ENCODE measurements at regions not wholly inside any gene's neighbourhood (a gene's known extent, or its start where the extent isn't known, plus 50 kb on each side); places are given as distances from the start of the nearest gene placed in this dataset.

DNA sequence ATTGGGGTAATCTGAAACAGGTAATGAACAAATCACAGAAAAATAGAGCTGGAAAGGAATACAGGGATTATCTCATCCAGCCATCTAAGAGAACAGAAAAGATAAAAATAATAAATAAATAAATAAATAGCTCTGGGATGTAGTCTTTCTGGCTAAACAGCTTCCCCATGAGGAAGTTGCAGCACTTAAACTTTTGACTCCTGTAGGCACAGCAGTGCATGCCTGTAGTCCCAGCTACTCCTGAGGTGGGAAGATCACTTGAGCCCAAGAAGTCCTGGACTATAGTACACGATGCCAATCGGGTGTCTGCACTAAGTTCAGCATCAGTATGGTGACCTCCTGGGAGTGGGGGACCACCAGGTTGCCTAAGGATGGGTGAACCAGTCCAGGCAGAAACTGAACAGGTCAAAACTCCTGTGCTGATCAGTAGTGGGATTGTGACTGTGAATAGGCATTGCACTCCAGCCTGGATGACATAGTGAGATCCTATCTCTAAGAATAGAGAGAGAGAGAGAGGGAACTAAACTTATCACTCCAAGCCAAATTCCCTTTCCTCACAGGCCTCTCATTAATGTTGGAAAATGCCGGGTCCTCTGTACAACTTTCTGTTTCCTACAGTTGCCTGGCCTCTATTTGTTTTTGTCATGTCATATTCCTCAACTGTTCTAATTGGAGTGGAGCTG, 61.7 kb upstream of the CDK13 start:
- no peak for DNase-seq (ENCODE audit: low read depth)

DNA sequence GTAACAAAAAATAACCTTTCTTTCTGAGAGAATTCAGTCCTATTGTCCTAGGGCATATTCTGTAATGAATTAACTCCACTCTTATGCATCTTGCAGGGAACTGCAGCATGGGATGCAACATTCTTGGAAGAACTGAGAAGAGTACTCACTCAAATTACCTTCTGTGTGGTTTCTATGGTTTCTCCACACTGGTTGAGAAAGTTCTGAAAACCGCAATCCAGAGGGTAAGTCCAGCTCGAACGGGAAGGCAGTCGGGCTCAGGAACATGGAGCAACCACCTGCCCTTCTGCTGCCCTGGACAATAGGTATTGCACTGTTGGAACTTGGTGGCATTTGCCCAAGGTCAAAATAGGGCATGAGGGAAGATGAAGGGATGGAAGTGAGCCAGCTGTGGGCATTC, 59.6 kb upstream of the CDK13 start:
- DNase-seq (ENCODE audit: low read depth) = no peak

DNA sequence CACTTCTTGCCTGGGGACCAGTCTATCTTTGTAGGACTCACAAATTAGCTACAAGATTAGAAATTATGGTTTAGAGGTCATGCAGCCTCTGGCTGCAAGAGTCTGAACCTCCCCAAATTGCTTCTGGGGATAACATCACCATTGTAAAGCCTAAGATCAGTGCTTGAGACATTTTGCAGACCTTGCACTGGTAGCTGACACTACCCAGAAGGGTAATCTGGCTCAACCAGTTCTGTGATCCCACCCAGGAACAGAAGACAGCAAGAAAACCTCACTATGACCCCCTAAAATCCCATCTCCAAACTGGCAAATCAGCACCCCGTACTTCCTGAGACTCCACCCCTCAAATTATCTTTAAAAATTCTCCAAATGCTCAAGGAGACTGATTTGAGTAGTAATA, 58.2 kb upstream of the CDK13 start:
- DNase-seq (ENCODE audit: low read depth) = no peak

DNA sequence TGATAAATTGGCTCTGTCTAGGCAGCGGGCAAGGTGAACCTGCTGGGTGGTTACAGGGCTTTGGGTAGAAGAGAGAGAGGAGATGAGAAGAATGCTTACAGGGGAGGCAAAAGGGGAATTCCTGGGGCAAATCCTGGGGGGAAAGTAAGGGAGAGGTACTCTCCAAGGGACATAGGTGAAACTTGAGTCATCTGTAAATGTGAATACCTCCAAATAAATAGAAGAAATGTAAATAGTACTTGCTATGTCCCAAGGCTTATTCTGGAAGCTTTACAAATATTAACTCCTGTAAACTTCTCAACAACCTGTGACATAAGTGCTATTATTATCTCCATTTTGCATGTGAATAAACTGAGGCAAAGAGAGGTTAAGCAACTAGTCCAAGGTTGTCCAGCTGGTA, 57.7 kb upstream of the CDK13 start:
- DNase-seq (ENCODE audit: low read depth) = no peak

DNA sequence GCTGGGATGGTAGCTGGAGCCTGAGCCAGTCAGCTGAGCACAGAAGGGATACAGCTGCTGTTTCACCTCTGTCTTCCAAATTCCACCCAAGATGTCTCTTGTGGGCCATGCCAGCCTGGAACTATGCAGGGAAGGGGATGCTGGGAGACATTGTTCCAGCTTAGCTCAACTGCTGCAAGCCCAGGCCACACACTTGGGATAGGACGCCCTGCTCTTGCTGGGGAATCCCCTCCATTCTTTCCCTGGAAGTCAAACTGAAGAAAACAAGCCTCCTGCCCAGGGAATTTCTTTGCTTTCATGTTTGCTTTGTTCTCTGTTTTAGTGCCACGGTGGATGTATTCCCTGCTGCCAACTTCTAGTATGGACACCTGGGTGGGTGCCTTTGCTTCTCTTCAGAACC, 55.2 kb upstream of the CDK13 start:
- DNase-seq (ENCODE audit: low read depth) = no peak

DNA sequence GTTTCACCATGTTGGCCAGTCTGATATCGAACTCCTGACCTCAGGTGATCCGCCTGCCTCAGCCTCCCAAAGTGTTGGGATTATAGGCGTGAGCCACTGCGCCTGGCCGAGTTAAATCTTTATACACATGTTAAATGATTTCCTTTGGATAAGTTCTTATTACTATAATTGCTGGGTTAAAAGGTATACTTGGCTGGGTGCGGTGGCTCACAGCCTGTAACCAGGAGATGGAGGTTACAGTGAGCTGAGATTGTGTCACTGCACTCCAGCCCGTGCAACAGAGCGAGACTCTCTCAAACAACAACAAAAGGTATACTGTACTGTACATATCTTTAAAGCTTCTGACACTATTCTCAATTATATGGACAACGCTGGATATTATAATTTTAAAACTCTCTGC, 53.2 kb upstream of the CDK13 start:
- no peak for DNase-seq (ENCODE audit: low read depth)

DNA sequence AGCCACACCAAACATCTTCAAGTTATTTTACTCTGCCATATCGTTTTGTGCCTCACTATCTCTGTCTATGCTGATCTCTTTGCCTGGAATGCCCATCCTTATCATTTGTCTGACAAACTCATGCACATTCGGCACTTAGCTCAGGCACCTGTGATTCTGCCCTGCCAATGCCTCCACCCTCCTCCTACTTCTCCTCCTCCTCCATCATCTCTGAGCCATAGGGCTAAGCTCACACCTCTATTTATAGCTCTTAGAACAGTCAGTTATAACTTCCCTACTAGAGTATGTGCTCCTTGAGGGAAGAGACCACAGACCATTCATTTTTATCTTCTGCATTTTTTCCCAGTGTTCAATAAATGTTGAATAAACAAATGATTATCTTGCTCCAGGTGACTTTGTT, 51.2 kb upstream of the CDK13 start:
- DNase-seq (ENCODE audit: low read depth) = no peak
